T47D (cell line): ENCODE measurements at regions not wholly inside any gene's neighbourhood (a gene's known extent, or its start where the extent isn't known, plus 50 kb on each side); places are given as distances from the start of the nearest gene placed in this dataset.
"Not testable (repeated sequence)": the region's sequence is repeated elsewhere in the genome, so short reads cannot be mapped to it uniquely, and the experiment has no call there.

ENCODE experiments used
- DNase-seq, 2 experiments: peaks; one replicate each; pipeline versions ENCODE4 v3.0.0 to v3.0.0-alpha.2; 2011 to 2012; ENCODE audit warnings: low read depth in 1 of 2, low spot score in 1 of 2
- JUND ChIP-seq: IDR thresholded peaks from 2 replicates; pipeline ENCODE4 v1.6.1; 2012; ENCODE audit warnings: low read depth
- in situ Hi-C: cut with HindIII; loops from 2 replicates; pipeline ENCODE4 v1.10.0; 2016; ENCODE audit warnings: low sequenced_read_pairs, low pct_unique_long_range_greater_than_20kb

DNA sequence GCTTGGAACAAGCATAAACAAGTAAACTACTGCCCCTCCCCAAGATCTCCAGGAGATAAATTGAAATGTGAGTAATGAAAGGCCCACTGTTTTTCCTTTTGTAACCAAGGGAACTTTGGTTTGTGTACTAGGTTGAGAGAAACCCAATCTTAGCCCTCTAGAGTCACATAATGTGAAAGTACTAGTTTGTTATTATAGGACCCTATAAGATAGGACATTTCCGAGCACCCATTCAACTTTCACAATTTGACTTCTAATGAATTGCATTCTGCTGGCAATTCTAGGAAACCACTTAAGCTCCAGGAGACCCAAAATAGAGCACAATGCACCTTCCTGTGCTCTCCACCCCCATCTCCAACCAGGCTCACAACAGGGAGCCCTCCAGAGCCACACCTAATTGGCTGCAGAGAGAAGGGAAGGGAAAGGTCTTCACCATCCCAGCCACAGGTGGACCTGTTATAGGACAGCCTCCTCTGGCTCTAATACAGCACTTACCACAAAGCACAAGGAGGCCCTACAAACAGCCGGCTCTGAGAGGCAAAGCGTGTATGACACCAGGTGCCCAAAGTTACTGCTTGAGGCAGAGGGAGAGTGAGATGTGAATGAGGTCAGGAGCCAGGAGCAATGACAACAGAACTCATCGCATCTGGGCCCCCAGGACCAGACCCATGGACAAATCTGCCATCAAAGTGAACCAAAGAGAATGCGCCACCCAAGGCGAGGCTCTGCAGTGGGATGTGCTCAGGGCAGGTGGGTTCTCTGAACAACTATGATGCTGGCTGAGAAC is 163.3 kb upstream of the NTF3 start:
- in situ Hi-C loops: no loop called here
- TF ChIP-seq JUND: no peak
- no peak for DNase-seq

DNA sequence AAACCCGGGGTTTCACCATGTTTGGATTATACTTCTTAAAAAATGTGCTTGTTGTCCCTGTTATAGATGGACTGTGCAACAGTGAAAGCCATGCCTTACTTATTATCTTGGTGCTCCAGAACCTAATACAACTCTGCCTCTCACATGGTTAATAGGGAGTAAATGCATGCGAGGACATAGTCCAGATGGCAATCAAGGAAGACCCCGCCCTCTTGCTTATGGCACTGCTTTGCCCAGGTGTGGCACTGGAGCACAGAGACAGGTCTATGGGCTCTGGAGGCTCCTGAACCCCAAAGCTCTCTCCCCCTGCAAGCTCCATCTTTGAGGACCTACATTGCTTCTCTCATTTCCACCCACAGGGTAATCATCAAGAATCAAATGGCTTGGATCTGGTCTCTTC is 162.1 kb upstream of the NTF3 start:
- no peak for DNase-seq
- no peak for TF ChIP-seq JUND
- in situ Hi-C loops: no loop called here

DNA sequence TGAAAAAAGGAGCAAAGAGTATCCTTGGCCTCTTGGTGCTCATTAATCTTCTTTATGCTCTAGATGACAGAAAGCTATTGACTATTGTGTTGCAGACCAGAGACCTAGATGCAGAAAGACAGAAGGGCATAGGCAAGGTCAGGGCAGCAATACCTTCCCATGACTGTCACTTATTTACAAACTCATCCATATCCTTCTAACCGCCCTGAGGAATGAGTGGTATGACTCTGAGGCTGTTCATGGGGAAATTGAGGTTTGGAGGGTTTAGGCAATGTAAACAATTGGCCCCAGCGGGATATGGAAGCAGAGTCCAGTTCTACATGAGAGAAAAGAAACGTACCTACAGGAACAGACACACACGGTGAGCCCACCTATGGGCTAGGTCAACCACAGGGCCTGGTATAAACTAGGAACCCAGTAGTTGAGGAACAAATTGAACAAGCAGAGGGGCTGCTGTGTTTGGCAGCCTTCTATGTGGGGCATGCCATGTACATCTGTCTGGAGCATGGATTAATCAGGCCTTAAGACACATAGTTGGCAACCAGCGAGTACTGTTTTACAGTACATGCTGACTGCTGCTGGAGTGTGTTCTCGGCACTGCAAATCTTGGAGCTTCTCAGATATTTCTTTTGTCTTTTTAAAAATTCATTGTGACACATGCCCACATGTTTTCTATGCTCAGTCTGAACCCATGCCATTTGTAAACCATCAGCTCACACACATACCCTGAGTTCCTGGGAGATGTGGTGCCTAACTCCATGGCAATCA is 159.7 kb upstream of the NTF3 start:
- DNase-seq: no peak
- in situ Hi-C loops: no loop called here
- TF ChIP-seq JUND: no peak

DNA sequence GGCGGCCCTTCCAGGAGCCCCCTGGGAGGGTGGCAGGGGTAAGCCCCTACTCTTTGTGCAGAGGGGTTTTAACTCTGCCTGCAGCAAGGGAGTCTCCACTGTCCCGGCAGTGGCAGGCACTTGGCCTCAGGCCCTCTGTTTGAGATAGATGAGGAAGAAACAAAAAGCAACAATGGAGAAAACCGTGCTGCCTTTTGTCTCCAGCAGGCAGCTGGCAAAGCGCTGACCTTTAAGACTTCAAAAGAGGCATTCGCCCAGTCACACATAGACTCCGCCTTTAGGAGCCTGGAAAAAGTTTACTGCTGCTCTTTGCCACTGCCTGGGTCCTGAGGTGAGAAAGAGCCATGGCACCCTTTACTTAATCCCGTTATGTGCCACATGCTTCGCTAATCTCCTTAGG is 158.2 kb upstream of the NTF3 start:
- DNase-seq: no peak
- no peak for TF ChIP-seq JUND
- in situ Hi-C loops: no loop called here

DNA sequence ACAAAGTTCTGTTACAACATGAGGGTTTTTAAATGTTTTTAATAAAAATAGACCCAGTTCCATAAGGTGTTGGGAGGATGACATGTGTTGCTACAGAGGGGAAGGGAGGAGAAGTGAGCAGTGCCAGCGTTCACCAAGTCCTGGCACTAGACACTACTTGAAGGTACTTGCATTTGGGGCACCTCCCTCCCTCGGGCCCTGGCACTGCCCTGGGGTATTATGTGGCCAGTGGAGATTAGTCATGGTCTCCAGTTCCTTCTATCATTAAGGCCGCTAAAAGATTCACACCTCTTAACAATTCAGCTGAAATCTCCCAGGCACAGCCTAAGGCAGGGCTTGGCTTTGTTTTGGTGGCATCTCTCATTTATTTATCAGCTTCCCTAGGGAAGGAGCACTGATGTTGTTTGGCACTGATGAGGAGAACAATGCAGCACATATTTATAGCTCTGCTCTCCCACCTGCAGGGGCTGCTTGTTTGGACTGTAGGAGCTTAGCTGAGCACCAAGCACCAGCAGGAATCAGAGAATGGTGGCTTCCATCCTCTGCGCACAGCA is 155.5 kb upstream of the NTF3 start:
- in situ Hi-C loops: no loop called here
- no peak for DNase-seq

DNA sequence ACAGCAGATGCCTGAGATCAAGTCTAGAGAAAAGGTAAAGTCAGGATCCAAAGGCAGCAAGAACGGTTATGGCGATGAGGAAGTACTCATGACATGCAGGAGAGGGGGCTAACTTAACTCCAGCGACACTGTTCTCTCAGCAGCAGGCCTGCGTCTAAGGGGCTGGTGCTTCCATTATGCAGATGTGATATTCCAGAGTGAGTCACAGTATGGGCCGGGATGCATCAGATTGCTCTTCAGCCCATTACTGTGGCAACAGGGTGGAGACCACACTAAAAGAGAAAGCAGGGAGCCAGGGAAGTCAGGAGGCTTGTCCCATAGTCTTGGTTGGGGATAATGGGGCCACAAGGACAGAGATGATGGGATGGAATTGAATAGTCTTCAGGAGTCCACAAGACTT is 151.8 kb upstream of the NTF3 start:
- TF ChIP-seq JUND: no peak
- in situ Hi-C loops: no loop called here
- no peak for DNase-seq

More for the DNA sequence above, 155.5 kb upstream of the NTF3 start:
- TF ChIP-seq JUND: no peak

DNA sequence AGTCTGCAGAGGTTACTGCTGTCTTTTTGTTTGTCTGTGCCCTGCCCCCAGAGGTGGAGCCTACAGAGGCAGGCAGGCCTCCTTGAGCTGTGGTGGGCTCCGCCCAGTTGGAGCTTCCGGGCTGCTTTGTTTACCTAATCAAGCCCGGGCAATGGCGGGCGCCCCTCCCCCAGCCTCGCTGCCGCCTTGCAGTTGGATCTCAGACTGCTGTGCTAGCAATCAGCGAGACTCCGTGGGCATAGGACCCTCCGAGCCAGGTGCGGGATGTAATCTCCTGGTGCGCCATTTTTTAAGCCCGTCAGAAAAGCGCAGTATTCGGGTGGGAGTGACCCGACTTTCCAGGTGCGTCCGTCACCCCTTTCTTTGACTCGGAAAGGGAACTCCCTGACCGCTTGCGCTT is 141.5 kb upstream of the NTF3 start:
- DNase-seq, in situ Hi-C loops: not testable (repeated sequence)

DNA sequence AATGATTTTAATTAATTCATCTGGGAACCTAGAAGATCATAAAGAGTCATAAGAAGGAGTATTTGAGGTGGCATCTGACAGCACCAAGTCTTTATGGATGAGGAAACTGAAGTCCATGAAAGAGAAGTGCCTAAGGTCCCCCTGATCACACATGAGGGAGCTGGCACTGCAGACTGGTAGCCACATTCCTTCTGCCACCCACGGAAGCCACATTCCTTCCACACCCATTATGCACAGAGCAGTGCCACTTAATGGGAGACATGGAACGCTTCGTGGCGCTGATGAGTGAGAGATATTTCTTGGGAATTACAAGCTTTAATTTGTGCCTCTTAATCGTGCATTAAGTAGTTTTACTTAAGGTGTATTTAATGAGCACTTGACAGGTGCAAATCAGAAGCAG is 139.3 kb upstream of the NTF3 start:
- DNase-seq: no peak
- no peak for TF ChIP-seq JUND
- in situ Hi-C loops: no loop called here

DNA sequence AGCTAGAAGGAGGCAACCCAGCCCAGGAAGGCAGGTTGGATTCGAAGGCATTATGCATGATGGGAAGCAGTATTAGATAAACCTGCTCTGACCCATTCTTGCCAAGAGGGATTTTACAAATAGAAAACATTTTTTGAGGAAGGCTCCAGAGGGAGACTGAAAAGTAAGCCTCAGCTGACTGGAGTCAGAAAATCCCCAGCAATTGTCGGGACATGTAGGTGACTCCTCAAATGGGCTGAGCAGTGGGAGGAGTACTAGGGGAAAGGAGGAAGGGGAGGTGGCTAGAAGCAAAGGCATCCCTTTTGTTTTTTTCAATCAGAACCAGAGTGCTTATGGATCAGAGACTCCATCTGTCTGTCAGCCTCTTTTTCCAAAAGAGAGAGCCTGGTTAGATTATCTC is 138.1 kb upstream of the NTF3 start:
- in situ Hi-C loops: no loop called here
- no peak for TF ChIP-seq JUND
- no peak for DNase-seq

DNA sequence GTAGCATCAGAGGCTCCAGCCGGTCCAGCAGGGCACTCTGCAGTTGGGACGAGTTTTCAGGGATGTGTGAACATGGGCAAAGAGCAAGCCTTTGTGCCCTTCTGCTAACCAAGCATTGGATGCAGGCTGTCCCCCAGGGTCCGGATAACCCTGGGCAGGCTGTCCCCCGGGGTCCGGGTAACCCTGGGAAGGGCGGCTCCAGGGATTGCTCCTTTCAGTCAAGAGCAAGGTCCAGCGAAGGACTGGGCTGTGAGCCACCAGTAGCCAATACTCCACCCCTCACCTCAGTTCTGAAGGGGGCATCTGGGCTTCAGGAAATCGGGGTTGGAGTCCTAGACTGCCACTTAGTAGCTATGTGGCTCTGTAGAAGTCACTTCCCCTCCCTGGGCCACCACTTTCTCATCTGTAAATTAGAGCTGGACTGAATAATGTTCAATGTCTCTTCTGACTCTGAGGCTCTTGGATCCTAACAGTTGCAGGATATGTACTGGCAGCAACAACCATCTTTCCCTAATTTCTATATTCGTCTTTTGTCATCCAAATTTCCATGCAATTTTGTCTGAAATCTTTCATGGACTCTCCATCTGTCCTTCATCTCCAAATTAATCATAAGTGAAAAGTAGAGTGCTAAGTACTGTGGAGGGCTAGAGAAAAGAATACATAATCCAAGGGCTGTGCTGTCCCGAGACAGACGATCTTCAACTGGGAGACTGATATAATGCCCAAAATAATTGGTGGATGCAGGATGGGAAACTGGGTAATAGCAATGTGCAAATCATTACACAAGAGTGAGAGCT is 137.4 kb upstream of the NTF3 start:
- no peak for DNase-seq
- in situ Hi-C loops: no loop called here
- no peak for TF ChIP-seq JUND

DNA sequence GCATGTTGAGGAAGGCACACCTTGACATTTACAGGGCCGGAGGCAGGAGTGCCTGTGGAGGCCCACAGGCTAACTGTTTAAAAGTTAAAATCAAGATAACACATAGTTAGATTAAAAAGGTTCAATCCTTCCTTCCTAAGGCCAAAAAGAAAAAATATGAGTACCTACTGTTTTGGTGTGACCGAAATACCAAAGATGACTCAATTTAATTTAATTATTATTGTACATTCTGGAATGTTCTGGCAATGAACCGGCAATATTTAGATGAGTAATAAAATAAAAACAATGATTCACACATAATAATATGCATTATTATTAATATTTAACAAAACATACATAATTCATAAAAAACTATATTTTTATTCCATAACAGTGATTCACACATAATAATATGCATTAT is 136.8 kb upstream of the NTF3 start:
- in situ Hi-C loops: no loop called here
- DNase-seq: no peak
- no peak for TF ChIP-seq JUND

DNA sequence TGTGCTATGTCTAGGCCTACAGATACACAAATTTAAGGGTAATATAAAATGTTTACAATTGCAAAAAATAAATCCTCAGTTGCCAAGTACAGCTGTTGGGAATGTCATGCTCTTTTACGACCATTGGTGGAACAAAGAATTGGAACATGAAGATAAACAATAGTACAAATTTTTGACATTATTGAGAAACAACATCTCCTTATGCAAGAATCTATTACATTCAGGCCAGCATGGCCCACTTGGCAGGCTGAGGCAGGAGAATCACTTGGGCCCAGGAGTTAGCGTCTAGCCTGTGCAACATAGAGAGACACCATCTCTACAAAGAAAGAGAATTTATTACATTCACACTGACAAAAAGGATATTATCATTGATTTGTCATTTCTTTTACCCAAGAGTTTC is 135.9 kb upstream of the NTF3 start:
- DNase-seq: no peak
- in situ Hi-C loops: no loop called here

DNA sequence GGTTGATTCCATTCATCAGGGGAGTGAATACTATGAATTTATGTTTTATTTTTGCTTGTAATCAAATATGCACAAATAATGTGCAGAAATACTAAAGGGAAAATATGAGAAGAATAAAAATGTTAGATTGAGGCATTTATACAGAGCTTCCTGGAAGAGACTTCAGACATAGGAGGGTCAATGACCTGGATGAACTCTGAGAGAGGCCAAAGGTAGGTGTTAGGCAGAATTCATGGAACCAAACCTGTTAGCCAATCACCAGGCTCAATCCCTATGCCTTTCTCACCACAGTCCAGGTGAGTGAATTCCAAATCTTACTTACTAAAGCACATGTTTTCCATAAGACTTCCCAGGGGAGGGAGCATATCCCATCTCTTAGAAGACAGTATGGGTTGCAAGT is 130.4 kb upstream of the NTF3 start:
- TF ChIP-seq JUND: no peak
- in situ Hi-C loops: no loop called here

More for the DNA sequence above, 135.9 kb upstream of the NTF3 start:
- TF ChIP-seq JUND: no peak

More for the DNA sequence above, 130.4 kb upstream of the NTF3 start:
- DNase-seq: no peak
